ENCODE measurements at regions not wholly inside any gene's neighbourhood (a gene's known extent, or its start where the extent isn't known, plus 50 kb on each side); places are given as distances from the start of the nearest gene placed in this dataset.

GRCh38 chrX:47748576-47748975, 88.1 kb upstream of the ZNF81 start:
- no peak overlapping the region for H3K27ac ChIP-seq (ENCODE audit: control insufficient read depth, insufficient read depth, low read length)
- dilution Hi-C loops (cut with MboI; ENCODE audit: extremely low pct_ligation_motif_present, low sequenced_read_pairs) = no loop called here
- H3K79me2 ChIP-seq (ENCODE audit: control insufficient read depth, insufficient read depth, low read length) = no peaks in the 10 kb centered on the region
- H3K9ac ChIP-seq (ENCODE audit: control insufficient read depth, extremely low read depth, insufficient read depth, low read length) = no peak overlapping the region
- H3K27me3 ChIP-seq (ENCODE audit: control insufficient read depth, extremely low read depth, insufficient read depth, low read length) = no peaks in the 10 kb centered on the region
- H3K4me1 ChIP-seq (ENCODE audit: control insufficient read depth, extremely low read depth, insufficient read depth, low read length) = no peaks in the 10 kb centered on the region
- H2AFZ ChIP-seq (ENCODE audit: control insufficient read depth, low read length) = no peak overlapping the region
- no peak overlapping the region for H3K4me3 ChIP-seq (ENCODE audit: control insufficient read depth in 2 of 3, extremely low read depth in 1 of 3, insufficient read depth in 2 of 3, low read depth in 1 of 3, low read length in 3 of 3)
- DNase-seq (ENCODE audit: low read depth, low spot score) = no peak
- no peak for FAIRE-seq
- H3K9me3 ChIP-seq (ENCODE audit: control insufficient read depth, low read depth, low read length) = no peaks in the 10 kb centered on the region
- H4K20me1 ChIP-seq (ENCODE audit: control insufficient read depth, extremely low read depth, insufficient read depth, low read length) = no peaks in the 10 kb centered on the region
- H3K9me1 ChIP-seq (ENCODE audit: control insufficient read depth, extremely low read depth, insufficient read depth, low read length) = no peaks in the 10 kb centered on the region
- TF ChIP-seq CTCF (optimal IDR thresholded peaks at IDR 0.05 in 1 of 3, IDR thresholded peaks at IDR 0.05 in 1 of 3, conservative IDR thresholded peaks at IDR 0.05 in 1 of 3; ENCODE audit: extremely low read depth in 1 of 3, insufficient read depth in 2 of 3, low read length in 3 of 3) (no peak), EZH2 (IDR thresholded peaks at IDR 0.05; ENCODE audit: low read length) (no peak)
- no peak overlapping the region for H3K4me2 ChIP-seq (ENCODE audit: control insufficient read depth, extremely low read depth, insufficient read depth, low read depth, low read length)
- H3K36me3 ChIP-seq (ENCODE audit: control insufficient read depth in 2 of 2, extremely low read depth in 1 of 2, insufficient read depth in 2 of 2, low read length in 2 of 2) = no peaks in the 10 kb centered on the region

- TF ChIP-seq CTCF (optimal IDR thresholded peaks at IDR 0.05 in 1 of 3, IDR thresholded peaks at IDR 0.05 in 1 of 3, conservative IDR thresholded peaks at IDR 0.05 in 1 of 3; ENCODE audit: extremely low read depth in 1 of 3, insufficient read depth in 2 of 3, low read length in 3 of 3) (no peak), EZH2 (IDR thresholded peaks at IDR 0.05; ENCODE audit: low read length) (no peak)
- DNase-seq (ENCODE audit: low read depth, low spot score) (no peak), FAIRE-seq (no peak)
- no peaks in the 10 kb centered on the region for H3K36me3 ChIP-seq (ENCODE audit: control insufficient read depth in 2 of 2, extremely low read depth in 1 of 2, insufficient read depth in 2 of 2, low read length in 2 of 2)
- no peaks in the 10 kb centered on the region for H3K4me1 ChIP-seq (ENCODE audit: control insufficient read depth, extremely low read depth, insufficient read depth, low read length)
- dilution Hi-C loops (cut with MboI; ENCODE audit: extremely low pct_ligation_motif_present, low sequenced_read_pairs) = no loop called here
- no peaks in the 10 kb centered on the region for H3K79me2 ChIP-seq (ENCODE audit: control insufficient read depth, insufficient read depth, low read length)
- H3K4me3 ChIP-seq (ENCODE audit: control insufficient read depth in 2 of 3, extremely low read depth in 1 of 3, insufficient read depth in 2 of 3, low read depth in 1 of 3, low read length in 3 of 3) = no peak overlapping the region
- no peak overlapping the region for H3K27ac ChIP-seq (ENCODE audit: control insufficient read depth, insufficient read depth, low read length)
- no peaks in the 10 kb centered on the region for H3K27me3 ChIP-seq (ENCODE audit: control insufficient read depth, extremely low read depth, insufficient read depth, low read length)
- H3K9me1 ChIP-seq (ENCODE audit: control insufficient read depth, extremely low read depth, insufficient read depth, low read length) = no peaks in the 10 kb centered on the region
- H3K9me3 ChIP-seq (ENCODE audit: control insufficient read depth, low read depth, low read length) = no peaks in the 10 kb centered on the region
- H4K20me1 ChIP-seq (ENCODE audit: control insufficient read depth, extremely low read depth, insufficient read depth, low read length) = no peaks in the 10 kb centered on the region
- H3K9ac ChIP-seq (ENCODE audit: control insufficient read depth, extremely low read depth, insufficient read depth, low read length) = no peak overlapping the region
- H2AFZ ChIP-seq (ENCODE audit: control insufficient read depth, low read length) = no peak overlapping the region
- no peak overlapping the region for H3K4me2 ChIP-seq (ENCODE audit: control insufficient read depth, extremely low read depth, insufficient read depth, low read depth, low read length)
These were observed 87.5 kb upstream of the UXT start for GRCh38 chrX:47746446-47746845.

All from keratinocyte (primary cell).